Kidney epithelial cell (primary cell): ENCODE measurements at regions not wholly inside any gene's neighbourhood (a gene's known extent, or its start where the extent isn't known, plus 50 kb on each side); places are given as distances from the start of the nearest gene placed in this dataset.

Experiments
- DNase-seq: peaks from one replicate; pipeline ENCODE4 v3.0.0-alpha.2; 2010; ENCODE audit warnings: low read depth
- H3K27me3 ChIP-seq: 2 replicates; pipeline ENCODE4 v1.6.0; 2011; ENCODE audit warnings: low read length; ENCODE audit not compliant: control insufficient read depth, insufficient read depth
- H3K36me3 ChIP-seq: 2 replicates; pipeline ENCODE4 v1.5.1; 2011; ENCODE audit warnings: low read length; ENCODE audit not compliant: control insufficient read depth, insufficient read depth
- H3K4me3 ChIP-seq: 2 replicates; pipeline ENCODE4 v1.5.1; 2011; ENCODE audit warnings: low read depth, mild to moderate bottlenecking, control low read depth, low read length
- CTCF ChIP-seq: IDR thresholded peaks from 2 replicates; pipeline ENCODE4 v1.5.1; 2011; ENCODE audit warnings: mild to moderate bottlenecking, moderate library complexity, low read length, control low read depth, inconsistent platforms; ENCODE audit not compliant: insufficient read depth, poor library complexity, severe bottlenecking

DNA sequence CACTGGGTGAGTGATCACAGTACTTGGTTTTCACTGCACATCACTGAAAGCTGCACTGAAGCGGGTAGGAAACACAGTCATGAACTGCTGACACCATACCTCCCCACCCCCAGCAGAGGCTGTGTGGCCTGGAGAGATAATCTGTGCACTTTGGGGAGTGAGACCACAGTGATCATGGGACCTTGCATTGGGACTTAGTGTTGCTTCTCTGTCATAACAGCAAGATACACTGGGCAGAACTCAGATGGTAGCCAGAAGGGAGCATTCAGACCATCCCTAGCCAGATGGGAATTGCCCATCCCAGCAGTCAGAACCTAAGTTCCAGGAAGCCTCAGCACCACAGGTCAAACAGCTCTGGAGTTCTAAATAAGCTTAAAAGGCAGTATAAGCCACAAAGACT is 346.4 kb upstream of the TMEM229A start:
- Histone ChIP-seq H3K27me3 (no peaks in the 10 kb centered on the region), H3K4me3 (no peak overlapping the region), H3K36me3 (no peaks in the 10 kb centered on the region)
- TF ChIP-seq CTCF, result no peak
- DNase-seq, result no peak

DNA sequence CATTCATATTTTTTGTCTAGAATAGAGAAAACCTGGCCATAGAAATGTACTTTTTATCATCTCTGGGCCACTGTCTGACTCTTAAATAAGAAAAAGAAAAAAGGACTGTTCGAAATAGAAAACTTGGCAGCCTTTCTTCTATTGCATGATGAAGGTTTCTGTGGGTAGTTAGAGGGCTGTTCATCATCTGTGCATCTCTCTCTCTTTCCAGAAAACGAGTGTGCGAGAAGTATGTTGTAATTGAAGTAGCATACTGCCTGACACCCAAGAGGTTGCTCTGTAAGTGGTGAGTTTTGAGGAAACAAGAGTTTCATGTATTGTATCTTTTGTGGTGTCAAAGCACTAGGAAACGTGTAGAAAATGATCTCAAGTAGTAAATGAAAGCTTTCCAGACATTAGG is 343.2 kb upstream of the TMEM229A start:
- no peak for DNase-seq
- no peaks in the 10 kb centered on the region for H3K27me3 ChIP-seq

GRCh38 chr7:124375391-124375790 is 342.5 kb upstream of the TMEM229A start:
- DNase-seq, result no peak
- H3K4me3 ChIP-seq, result no peak overlapping the region
- TF ChIP-seq CTCF, result no peak
- no peaks in the 10 kb centered on the region for H3K36me3 ChIP-seq
- no peaks in the 10 kb centered on the region for H3K27me3 ChIP-seq

More for the DNA sequence above, 343.2 kb upstream of the TMEM229A start:
- Histone ChIP-seq H3K36me3 (no peaks in the 10 kb centered on the region), H3K4me3 (no peak overlapping the region)
- no peak for TF ChIP-seq CTCF

DNA sequence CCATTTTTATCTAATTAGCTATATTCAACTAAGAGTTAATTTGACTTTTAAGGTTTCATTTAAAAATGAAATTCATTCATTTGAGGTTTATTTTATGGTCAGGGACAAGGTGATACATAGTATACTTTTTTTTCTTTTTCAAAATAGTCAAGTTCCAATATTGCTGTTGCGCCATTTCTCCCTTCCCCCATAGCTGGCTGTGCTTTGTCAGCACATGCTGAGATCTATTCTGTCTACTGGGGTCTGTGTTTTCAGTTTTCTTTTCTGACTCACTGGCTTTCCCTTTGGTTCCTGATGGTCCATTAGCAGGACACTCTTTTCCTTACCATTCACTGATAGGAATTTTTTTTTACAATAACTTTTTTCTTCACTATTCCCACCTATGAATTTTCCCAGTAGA is 336.4 kb upstream of the TMEM229A start:
- no peak overlapping the region for H3K4me3 ChIP-seq
- TF ChIP-seq CTCF, result no peak
- H3K27me3 ChIP-seq, result no peaks in the 10 kb centered on the region
- H3K36me3 ChIP-seq, result no peaks in the 10 kb centered on the region
- DNase-seq, result no peak

GRCh38 chr7:124366118-124366517 is 333.3 kb upstream of the TMEM229A start:
- no peaks in the 10 kb centered on the region for H3K36me3 ChIP-seq
- no peak for TF ChIP-seq CTCF
- no peaks in the 10 kb centered on the region for H3K27me3 ChIP-seq
- DNase-seq, result no peak
- H3K4me3 ChIP-seq, result no peak overlapping the region

DNA sequence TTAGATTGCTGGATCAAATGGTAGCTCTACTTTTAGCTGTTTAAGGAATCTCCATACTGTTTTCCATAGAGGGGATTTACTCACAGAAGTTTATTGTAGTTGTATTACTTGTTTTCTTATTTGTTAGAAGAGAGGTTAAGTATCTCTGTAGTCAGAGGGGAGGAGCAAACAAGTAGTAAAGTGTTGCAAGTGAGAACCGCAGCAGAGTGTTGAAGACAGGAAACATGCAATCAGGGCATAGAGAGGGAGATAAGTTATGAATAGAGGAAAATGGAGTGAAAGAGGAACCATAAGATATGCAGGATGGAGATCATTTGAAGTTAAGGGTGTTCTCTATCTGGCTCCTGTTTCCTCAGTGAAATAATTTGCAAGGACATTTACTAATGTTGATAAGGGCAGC is 331.4 kb upstream of the TMEM229A start:
- no peak for TF ChIP-seq CTCF
- Histone ChIP-seq H3K4me3 (no peak overlapping the region), H3K36me3 (no peaks in the 10 kb centered on the region), H3K27me3 (no peaks in the 10 kb centered on the region)
- no peak for DNase-seq
